Colon (tissue), 2 donors: ENCODE measurements at regions not wholly inside any gene's neighbourhood (a gene's known extent, or its start where the extent isn't known, plus 50 kb on each side); places are given as distances from the start of the nearest gene placed in this dataset.
"Not testable (repeated sequence)": the region's sequence is repeated elsewhere in the genome, so short reads cannot be mapped to it uniquely, and the experiment has no call there.

Source experiments
- FAIRE-seq: peaks from 2 replicates; lab custom pipeline; 2012; peaks lifted over from hg19 to GRCh38; lab: Jason Lieb, UNC
- donor health status: control.
- donor health status: control.

GRCh38 chr15:38814891-38815290, 250.3 kb upstream of the RASGRP1 start:
- no peak for FAIRE-seq

DNA sequence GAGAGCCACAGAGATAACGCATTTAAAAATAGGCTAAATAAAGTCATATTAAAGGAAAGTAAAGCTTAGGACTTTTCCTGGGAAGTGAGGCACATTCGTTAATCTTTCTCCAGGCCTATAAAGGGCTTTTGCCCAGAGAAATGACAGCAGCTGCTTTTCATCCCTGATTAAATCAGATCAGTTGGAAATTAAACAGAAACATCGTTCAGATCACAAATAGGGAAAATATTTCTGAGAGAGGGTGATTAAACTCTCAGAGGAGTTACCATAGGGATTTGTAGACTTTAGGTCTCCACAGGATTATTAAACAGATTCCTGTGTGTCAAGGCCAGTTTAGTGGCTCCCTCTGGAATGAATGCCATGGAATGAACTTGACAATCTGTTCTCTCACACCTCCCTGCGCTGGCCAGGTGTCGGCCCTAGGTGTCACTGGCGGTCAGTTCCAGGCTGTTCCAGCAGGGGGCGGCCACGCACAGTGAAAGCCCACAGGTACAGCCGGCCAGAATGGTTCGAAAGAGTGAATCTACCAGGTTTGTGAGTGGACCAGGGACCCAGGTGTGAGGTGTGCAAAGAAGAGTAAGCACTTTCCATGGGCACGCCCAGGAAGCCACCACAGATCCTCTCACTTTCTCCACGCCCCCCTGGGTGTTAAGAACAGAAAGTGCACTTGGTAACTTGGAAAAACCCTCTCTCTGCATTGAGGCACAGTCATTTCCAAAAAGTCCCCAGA, 253.0 kb upstream of the RASGRP1 start:
- FAIRE-seq, result no peak

GRCh38 chr15:38818157-38818790, 253.7 kb upstream of the RASGRP1 start:
- no peak for FAIRE-seq

DNA sequence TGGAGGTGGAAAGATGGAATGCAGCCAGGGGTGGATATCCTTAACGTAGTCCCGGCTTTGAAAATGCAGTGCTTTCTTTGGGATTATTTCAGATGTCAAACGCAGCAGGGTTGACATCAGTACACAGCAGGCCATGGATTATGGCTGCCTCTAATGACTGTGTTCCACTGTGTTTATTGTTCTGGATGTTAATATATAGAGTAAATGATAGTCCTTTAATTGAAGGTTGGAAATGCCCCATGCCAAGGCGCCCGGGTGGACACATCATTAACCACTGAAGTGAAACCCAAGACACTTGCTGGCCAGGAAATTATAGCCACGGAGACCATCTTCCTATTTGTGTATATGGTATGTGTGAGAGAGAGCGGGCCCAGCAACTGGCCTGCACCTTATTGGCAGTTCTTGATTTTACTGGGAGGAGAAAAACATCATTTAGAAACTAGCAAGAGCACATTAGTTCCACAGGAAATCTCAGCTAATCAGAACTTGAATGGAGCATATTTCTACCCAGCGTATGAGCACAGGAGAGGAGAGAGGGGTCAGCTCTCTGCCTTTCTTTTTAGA, 254.9 kb upstream of the RASGRP1 start:
- FAIRE-seq, result no peak

- FAIRE-seq, result no peak
These were observed 258.6 kb upstream of the RASGRP1 start for GRCh38 chr15:38823263-38823662.

DNA sequence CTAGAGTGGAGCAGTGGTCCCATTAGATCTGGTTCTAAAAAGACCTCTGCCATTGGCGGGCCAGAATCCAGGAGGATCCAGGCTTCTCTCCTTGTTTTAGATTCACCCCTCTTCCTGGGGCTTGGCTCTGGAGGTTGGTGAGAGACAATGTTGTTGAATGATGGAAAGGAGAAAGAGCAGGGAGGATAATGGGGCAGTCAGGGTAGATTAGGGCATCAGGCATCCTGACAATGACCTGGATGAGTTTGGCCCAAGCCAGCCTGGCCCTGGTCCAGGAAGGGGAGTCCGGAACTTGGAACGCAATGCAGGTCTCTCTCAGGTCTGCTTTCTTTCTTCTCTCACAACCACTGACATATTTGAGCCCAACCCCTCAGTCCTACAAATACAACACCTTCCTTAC, 260.1 kb upstream of the RASGRP1 start:
- FAIRE-seq, result no peak

DNA sequence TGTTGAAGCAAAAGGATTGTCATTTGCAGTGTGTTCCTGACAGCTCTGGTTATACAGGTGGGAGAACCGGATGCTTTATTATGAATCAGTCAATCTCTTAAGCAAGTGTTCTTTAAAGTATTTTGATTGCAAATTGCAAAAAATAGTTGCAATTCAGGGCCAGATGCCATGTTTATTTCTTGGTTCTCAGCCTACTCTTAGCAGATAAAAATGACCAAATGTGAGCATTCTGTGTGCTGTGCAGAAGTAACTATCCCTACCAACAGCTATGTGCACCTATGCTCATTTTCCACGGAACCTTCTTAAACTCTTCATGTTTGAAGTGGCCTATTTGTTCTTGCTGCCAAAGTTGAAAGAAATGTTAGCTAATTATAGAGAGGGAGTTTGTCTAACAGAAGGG, 262.3 kb upstream of the RASGRP1 start:
- FAIRE-seq, result no peak

- no peak for FAIRE-seq
These were observed 263.5 kb upstream of the RASGRP1 start for GRCh38 chr15:38828031-38828532.

GRCh38 chr15:38829086-38829485, 264.5 kb upstream of the RASGRP1 start:
- no peak for FAIRE-seq

DNA sequence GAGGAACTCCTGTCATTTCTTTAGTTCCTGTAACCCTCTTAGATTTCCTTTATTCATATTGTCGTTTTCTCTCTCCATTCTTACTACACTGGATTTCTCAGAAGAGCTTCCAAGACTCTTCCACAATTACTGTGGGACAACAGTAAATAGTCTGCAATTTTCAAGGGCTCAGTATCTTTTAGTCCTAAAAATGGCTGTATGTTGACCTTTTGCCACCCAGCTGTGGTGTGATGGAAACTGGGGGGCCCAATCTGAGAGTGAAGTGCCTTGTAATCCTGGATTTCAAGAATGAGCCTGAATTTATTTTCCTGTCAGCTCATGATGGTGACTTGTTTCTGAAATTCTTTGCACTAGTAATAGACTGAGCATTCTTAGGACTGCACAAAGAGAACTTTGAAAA, 277.6 kb upstream of the RASGRP1 start:
- FAIRE-seq, result no peak

- FAIRE-seq, result no peak
These were observed 278.5 kb upstream of the RASGRP1 start for GRCh38 chr15:38843051-38843501.

GRCh38 chr15:38843736-38844590, 279.3 kb upstream of the RASGRP1 start:
- no peak for FAIRE-seq

GRCh38 chr15:38844736-38845135, 280.1 kb upstream of the RASGRP1 start:
- no peak for FAIRE-seq

DNA sequence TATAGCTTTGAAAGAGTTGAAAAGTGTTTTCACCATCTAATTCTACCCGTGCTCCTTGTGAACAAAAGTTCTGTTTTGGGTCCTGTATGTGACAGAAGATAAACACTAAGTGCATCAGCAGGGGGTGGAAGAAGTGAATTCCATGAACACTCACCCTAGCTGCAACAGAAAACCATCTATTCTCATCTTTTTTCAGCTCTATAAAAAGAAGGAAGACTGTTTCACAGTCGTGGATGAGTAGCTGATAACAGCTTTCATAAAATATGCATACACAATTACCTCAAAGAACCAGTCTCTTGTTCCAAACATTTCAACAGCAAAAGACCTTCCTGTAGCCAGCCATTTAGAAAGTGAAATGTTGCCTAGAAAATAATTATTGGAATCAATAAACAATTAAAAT, 281.7 kb upstream of the RASGRP1 start:
- no peak for FAIRE-seq

DNA sequence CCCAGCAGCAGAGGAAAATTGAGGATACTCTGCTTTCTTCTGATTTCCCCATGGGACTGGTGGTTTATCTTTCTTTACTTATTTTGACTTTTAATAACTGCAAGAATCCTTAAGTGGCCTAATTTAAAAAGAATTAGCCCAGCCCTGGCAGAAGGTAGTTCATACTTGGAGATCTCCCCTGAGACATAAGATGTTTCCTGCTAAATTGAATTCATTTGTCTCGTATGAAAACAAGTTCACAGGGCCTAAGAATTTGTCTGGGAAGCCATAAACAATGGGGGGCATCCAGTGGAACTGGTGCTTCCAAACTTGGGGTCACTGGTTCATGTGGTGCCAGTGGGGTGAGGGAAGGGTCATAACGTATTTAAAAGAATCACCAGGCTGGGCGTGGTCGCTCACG, 283.1 kb upstream of the RASGRP1 start:
- no peak for FAIRE-seq

DNA sequence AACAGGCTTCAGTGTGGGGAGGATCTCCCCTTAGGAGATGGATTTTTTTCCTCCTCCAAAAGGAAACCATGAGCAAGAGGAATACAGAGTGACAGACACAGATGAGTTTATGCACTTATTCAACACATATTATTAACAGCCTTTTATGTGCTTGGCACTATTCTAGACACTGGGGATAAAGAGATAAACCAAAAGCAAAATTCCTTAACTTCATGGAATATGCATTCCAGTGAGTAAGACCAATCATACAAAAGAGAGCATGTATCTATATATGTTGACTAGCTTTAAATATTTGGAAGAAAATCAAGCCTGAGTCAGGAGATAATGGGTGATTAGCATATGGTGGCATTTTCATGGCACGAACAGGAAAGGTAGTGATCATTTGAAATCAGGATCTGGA, 284.4 kb upstream of the RASGRP1 start:
- no peak for FAIRE-seq

- not testable (repeated sequence) for FAIRE-seq
These were observed 287.6 kb upstream of the RASGRP1 start for GRCh38 chr15:38852188-38852587.

- no peak for FAIRE-seq
These were observed 289.0 kb upstream of the RASGRP1 start for GRCh38 chr15:38853608-38854007.

GRCh38 chr15:38854506-38854905, 289.9 kb upstream of the RASGRP1 start:
- FAIRE-seq, result no peak

DNA sequence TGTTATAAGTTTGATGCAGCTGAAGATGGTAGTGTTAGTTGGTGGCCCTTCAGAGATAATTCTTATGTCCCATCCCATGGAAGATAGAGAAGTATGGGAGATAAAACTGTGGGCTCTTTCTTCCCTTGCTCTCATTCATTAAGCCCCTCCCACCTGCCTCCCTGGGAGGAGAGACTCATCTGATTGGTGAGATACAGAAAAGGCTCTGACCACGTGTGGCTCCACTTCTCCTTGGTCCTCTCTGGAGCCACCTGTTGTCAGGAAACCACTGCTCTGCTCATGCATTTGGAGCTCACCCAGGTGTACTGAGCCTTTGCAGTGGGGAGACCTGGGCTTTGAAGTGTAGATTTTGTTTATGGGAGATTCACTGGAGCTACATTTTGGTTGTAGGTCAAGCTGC, 293.2 kb upstream of the RASGRP1 start:
- FAIRE-seq, result no peak

- FAIRE-seq, result no peak
These were observed 295.0 kb upstream of the RASGRP1 start for GRCh38 chr15:38859574-38859973.

- FAIRE-seq, result no peak
These were observed 295.6 kb upstream of the RASGRP1 start for GRCh38 chr15:38860253-38860652.
